ENCODE measurements at regions not wholly inside any gene's neighbourhood (a gene's known extent, or its start where the extent isn't known, plus 50 kb on each side); places are given as distances from the start of the nearest gene placed in this dataset.

DNA sequence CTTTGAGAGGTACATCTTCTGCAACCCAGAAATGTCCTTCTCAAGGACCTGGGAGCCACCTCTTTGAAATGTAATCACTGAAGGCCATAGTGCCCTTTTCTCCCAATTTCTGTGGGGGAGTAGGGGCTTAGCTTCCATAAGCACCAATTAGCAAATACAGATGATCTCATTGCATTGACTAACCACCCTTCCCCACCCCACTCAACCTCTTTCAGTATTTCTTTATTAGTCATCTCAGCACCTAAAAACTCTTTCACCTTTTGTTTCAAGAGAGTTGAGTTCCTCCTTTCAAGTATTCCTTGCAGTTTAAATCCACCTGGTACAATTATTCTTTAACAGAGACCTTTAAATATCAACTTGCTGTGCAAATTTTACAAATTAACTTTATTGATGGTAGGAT lies 1011.8 kb upstream of the CDH2 start (continued):
- TF ChIP-seq SIN3A (conservative IDR thresholded peaks at IDR 0.05 in 1 of 2, IDR thresholded peaks at IDR 0.05 in 1 of 2; ENCODE audit: low read depth in 1 of 2, low read length in 2 of 2): no peak
- TF ChIP-seq POLR2AphosphoS5 (IDR thresholded peaks at IDR 0.05; ENCODE audit: low read depth, low read length): no peak
- TF ChIP-seq, protein P1, sequence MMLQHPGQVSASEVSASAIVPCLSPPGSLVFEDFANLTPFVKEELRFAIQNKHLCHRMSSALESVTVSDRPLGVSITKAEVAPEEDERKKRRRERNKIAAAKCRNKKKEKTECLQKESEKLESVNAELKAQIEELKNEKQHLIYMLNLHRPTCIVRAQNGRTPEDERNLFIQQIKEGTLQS (IDR thresholded peaks at IDR 0.05; ENCODE audit: insufficient read depth, low read depth, low read length): no peak
- TF ChIP-seq TAF7 (optimal IDR thresholded peaks at IDR 0.05; ENCODE audit: borderline replicate concordance, low read depth, low read length): no peak
- no peak for TF ChIP-seq CHD7 (IDR thresholded peaks at IDR 0.05; ENCODE audit: insufficient replicate concordance, low read length)
- TF ChIP-seq JUN (IDR thresholded peaks at IDR 0.05; ENCODE audit: low read depth, low read length): no peak
